CD14-positive monocyte (primary cell): ENCODE measurements at regions not wholly inside any gene's neighbourhood (a gene's known extent, or its start where the extent isn't known, plus 50 kb on each side); places are given as distances from the start of the nearest gene placed in this dataset.

Source experiments
- DNase-seq, 3 donors: peaks; one replicate each; pipeline ENCODE4 v3.0.0-alpha.2; 2011 to 2022
- H2AFZ ChIP-seq: 2 replicates; pipeline ENCODE4 v1.6.0; 2012; ENCODE audit warnings: mild to moderate bottlenecking, low read depth, low read length, inconsistent platforms; ENCODE audit not compliant: insufficient read depth, poor library complexity, severe bottlenecking
- H3K27ac ChIP-seq, 2 donors: 1 replicate in 1 of 2; 2 replicates in 1 of 2; pipeline ENCODE4 v1.5.1; 2012 to 2013; ENCODE audit warnings: low read length in 2 of 2, control low read depth in 1 of 2, inconsistent platforms in 1 of 2, low read depth in 1 of 2, mild to moderate bottlenecking in 1 of 2
- H3K27me3 ChIP-seq, 2 donors: one replicate each; pipeline versions ENCODE4 v1.6.0 to v1.6.1; 2011 to 2013; ENCODE audit warnings: low read length in 2 of 2; ENCODE audit not compliant: control insufficient read depth in 2 of 2, insufficient read depth in 2 of 2
- H3K36me3 ChIP-seq, 2 donors: replicated peaks in 1 of 2; 1 replicate in 1 of 2; 2 replicates in 1 of 2; pipeline versions ENCODE4 v1.5.1 to v1.6.1; 2012 to 2013; ENCODE audit warnings: low read length in 2 of 2, control low read depth in 1 of 2, inconsistent platforms in 1 of 2, mild to moderate bottlenecking in 1 of 2; ENCODE audit not compliant: insufficient read depth in 2 of 2, control insufficient read depth in 1 of 2
- H3K4me1 ChIP-seq, 2 donors: 1 replicate in 1 of 2; 2 replicates in 1 of 2; pipeline versions ENCODE4 v1.5.1 to v1.6.1; 2012 to 2013; ENCODE audit warnings: low read length in 2 of 2, control low read depth in 1 of 2, inconsistent platforms in 1 of 2, mild to moderate bottlenecking in 1 of 2, moderate library complexity in 1 of 2; ENCODE audit not compliant: insufficient read depth in 2 of 2, control insufficient read depth in 1 of 2
- H3K4me2 ChIP-seq: replicated peaks from 2 replicates; pipeline ENCODE3; 2012; ENCODE audit warnings: low read length, moderate library complexity, mild to moderate bottlenecking; ENCODE audit not compliant: poor library complexity, severe bottlenecking; ENCODE audit errors: extremely low read depth
- H3K4me3 ChIP-seq, 3 experiments: fragments of 200-600 bp in 1 of 3; sonication (generic) in 1 of 3; replicated peaks in 1 of 3; 1 replicate in 2 of 3; 2 replicates in 1 of 3; pipeline ENCODE4 v1.5.1; 2011 to 2013; ENCODE audit warnings: low read length in 3 of 3, mild to moderate bottlenecking in 3 of 3, control low read depth in 2 of 3, low read depth in 2 of 3, inconsistent platforms in 1 of 3, moderate library complexity in 1 of 3
- H3K79me2 ChIP-seq: 2 replicates; pipeline ENCODE4 v1.6.0; 2012; ENCODE audit warnings: mild to moderate bottlenecking, control low read depth, inconsistent platforms, low read length, moderate library complexity; ENCODE audit not compliant: insufficient read depth
- H3K9ac ChIP-seq: 2 replicates; pipeline ENCODE4 v1.6.0; 2017; ENCODE audit warnings: low read length, mild to moderate bottlenecking; ENCODE audit not compliant: insufficient read depth, poor library complexity, severe bottlenecking
- H3K9me3 ChIP-seq, 2 donors: replicated peaks in 1 of 2; 1 replicate in 1 of 2; 2 replicates in 1 of 2; pipeline versions ENCODE4 v1.5.1 to v1.6.1; 2012 to 2013; ENCODE audit warnings: low read length in 2 of 2, control low read depth in 1 of 2; ENCODE audit not compliant: control insufficient read depth in 1 of 2, insufficient read depth in 1 of 2
- H4K20me1 ChIP-seq: 2 replicates; pipeline ENCODE4 v1.6.0; 2012; ENCODE audit warnings: mild to moderate bottlenecking, low read length, control low read depth, moderate library complexity; ENCODE audit not compliant: insufficient read depth
- H3K27ac Mint-ChIP-seq, 7 donors: one replicate each; pipeline ENCODE4 v1.8.0; 2020; ENCODE audit warnings: mild to moderate bottlenecking in 7 of 7, mixed read lengths in 7 of 7, moderate library complexity in 6 of 7, inconsistent platforms in 2 of 7
- H3K27me3 Mint-ChIP-seq, 3 donors: one replicate each; pipeline ENCODE4 v1.8.0; 2021 to 2022; ENCODE audit warnings: low read depth in 3 of 3, mild to moderate bottlenecking in 3 of 3, mixed read lengths in 3 of 3, moderate library complexity in 3 of 3, inconsistent platforms in 1 of 3
- H3K36me3 Mint-ChIP-seq, 2 donors: one replicate each; pipeline ENCODE4 v1.8.0; 2020; ENCODE audit warnings: mixed read lengths in 2 of 2, inconsistent platforms in 1 of 2, mild to moderate bottlenecking in 1 of 2
- H3K4me1 Mint-ChIP-seq: one replicate; pipeline ENCODE4 v1.8.0; 2020; ENCODE audit warnings: mild to moderate bottlenecking, mixed read lengths
- H3K4me3 Mint-ChIP-seq, 2 donors: one replicate each; pipeline ENCODE4 v1.8.0; 2020; ENCODE audit warnings: mild to moderate bottlenecking in 2 of 2, mixed read lengths in 2 of 2, moderate library complexity in 1 of 2
- H3K9me3 Mint-ChIP-seq, 7 donors: one replicate each; pipeline ENCODE4 v1.8.0; 2020 to 2022; ENCODE audit warnings: mixed read lengths in 7 of 7, mild to moderate bottlenecking in 6 of 7, moderate library complexity in 6 of 7, inconsistent platforms in 2 of 7
- CTCF ChIP-seq: fragments of 200-600 bp; IDR thresholded peaks from one replicate; pipeline ENCODE4 v1.8.0; 2022; ENCODE audit warnings: antibody characterized with exemption, mild to moderate bottlenecking
- WGBS: methylation state at CpG from one replicate; pipeline ENCODE4 v1.1.5; 2013; ENCODE audit warnings: missing lambda C conversion rate; ENCODE audit not compliant: insufficient coverage; 5-methylcytosine and 5-hydroxymethylcytosine counted together
- intact Hi-C, 2 donors: fragments of 100-400 bp; cut with micrococcal nuclease; formaldehyde crosslinking; loops; one replicate each; pipeline versions ENCODE4 v1.15.0 to v1.15.1; 2023

DNA sequence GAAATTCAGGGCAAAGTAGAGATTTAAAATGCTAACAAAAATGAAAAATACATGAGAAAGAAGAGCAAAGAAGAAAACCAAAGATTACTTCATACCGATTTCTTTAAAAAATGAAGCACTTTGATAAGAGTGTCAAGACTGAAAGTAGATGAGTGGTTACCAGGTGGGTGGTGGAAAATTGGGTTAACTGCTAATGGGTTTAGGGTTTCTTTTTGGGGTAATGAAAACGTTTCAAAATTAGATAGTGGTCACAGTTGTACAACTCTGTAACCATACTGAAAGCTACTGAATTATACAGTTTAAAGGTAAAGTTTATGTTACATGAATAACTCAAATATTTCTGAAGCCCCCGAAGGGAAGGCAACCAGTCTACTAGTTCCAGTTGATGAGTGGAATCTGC, 179.4 kb downstream of the NDFIP2 start:
- Histone ChIP-seq H3K27me3 (no peaks in the 10 kb centered on the region), H3K36me3 (no peaks in the 10 kb centered on the region), H3K4me3 (no peak overlapping the region), H3K4me2 (no peak overlapping the region), H2AFZ (no peak overlapping the region), H3K4me1 (no peaks in the 10 kb centered on the region), H3K27ac (no peak overlapping the region), H3K9me3 (no peaks in the 10 kb centered on the region), H3K9ac (no peak overlapping the region), H4K20me1 (no peaks in the 10 kb centered on the region), H3K79me2 (no peaks in the 10 kb centered on the region)
- DNase-seq = no peak
- Mint-ChIP-seq H3K27me3 (no peaks in the 10 kb centered on the region), H3K27ac (no peak overlapping the region), H3K4me1 (no peaks in the 10 kb centered on the region), H3K36me3 (no peaks in the 10 kb centered on the region), H3K4me3 (no peak overlapping the region), H3K9me3 (peaks cover 0 to 3% (median 0%) of the 10 kb centered on the region in 7 donors)
- no CpG with 5 or more reads among the region's 3 CpGs for WGBS
- intact Hi-C loops = no loop called here
- TF ChIP-seq CTCF = no peak

DNA sequence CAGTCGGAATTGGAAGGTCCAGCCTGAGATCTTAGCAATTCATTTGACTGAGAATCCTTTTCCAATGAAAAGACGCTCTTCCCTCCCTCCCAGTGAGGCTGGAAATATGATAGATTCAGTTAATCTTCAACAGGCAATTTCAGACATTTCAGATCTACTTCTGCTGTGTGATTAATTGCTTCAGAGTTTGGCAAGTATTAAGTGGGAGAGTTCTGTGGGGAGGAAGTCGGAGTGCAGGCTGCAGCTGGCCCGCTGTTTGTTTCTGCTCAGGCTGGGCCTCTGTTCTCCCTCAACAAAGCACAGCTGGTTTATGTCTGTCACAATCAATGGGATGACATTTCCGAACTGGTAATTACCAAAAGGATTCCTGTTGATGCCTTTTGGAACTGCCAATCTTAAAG, 178.2 kb downstream of the NDFIP2 start:
- Mint-ChIP-seq H3K36me3 (no peaks in the 10 kb centered on the region), H3K4me1 (no peaks in the 10 kb centered on the region), H3K4me3 (no peak overlapping the region), H3K9me3 (peaks cover 0 to 3% (median 0%) of the 10 kb centered on the region in 7 donors), H3K27ac (no peak overlapping the region), H3K27me3 (peaks cover 0 to 2% (median 0%) of the 10 kb centered on the region in 3 donors)
- no peak overlapping the region for H2AFZ ChIP-seq
- WGBS = 71% methylated on average over 1 of the region's 5 CpGs
- no peak overlapping the region for H3K4me3 ChIP-seq
- no peaks in the 10 kb centered on the region for H3K9me3 ChIP-seq
- H3K27ac ChIP-seq = no peak overlapping the region
- H3K36me3 ChIP-seq = no peaks in the 10 kb centered on the region
- no peak for DNase-seq
- no peaks in the 10 kb centered on the region for H3K4me1 ChIP-seq
- TF ChIP-seq CTCF = no peak
- intact Hi-C loops = no loop called here
- no peaks in the 10 kb centered on the region for H3K79me2 ChIP-seq
- H3K27me3 ChIP-seq = no peaks in the 10 kb centered on the region
- H3K4me2 ChIP-seq = no peak overlapping the region
- no peaks in the 10 kb centered on the region for H4K20me1 ChIP-seq
- no peak overlapping the region for H3K9ac ChIP-seq
